HL-60 (cell line): ENCODE measurements at regions not wholly inside any gene's neighbourhood (a gene's known extent, or its start where the extent isn't known, plus 50 kb on each side); places are given as distances from the start of the nearest gene placed in this dataset.

Experiments used
- CTCF ChIP-seq: IDR thresholded peaks from one replicate; pipeline ENCODE4 v1.5.1; 2011; ENCODE audit warnings: low read length, control low read depth, inconsistent platforms; ENCODE audit not compliant: insufficient read depth
- GABPA ChIP-seq: IDR thresholded peaks from 2 replicates; pipeline ENCODE4 v1.6.1; 2012; ENCODE audit warnings: low read depth
- POLR2AphosphoS5 ChIP-seq: IDR thresholded peaks from 2 replicates; pipeline ENCODE4 v1.6.1; 2012; ENCODE audit warnings: low read depth
- REST ChIP-seq: IDR thresholded peaks from 2 replicates; pipeline ENCODE4 v1.6.1; 2012; ENCODE audit warnings: low read depth; ENCODE audit not compliant: insufficient replicate concordance

GRCh38 chr3:170660139-170660538 is 74.3 kb upstream of the SLC7A14 start:
- no peak for TF ChIP-seq CTCF
- no peak for TF ChIP-seq REST
- TF ChIP-seq GABPA, result no peak
- no peak for TF ChIP-seq POLR2AphosphoS5
